Loucy (cell line): ENCODE measurements at regions not wholly inside any gene's neighbourhood (a gene's known extent, or its start where the extent isn't known, plus 50 kb on each side); places are given as distances from the start of the nearest gene placed in this dataset.

ENCODE experiments used
- H2AFZ ChIP-seq: fragments of 200-600 bp; sonication (generic); 2 replicates; pipeline ENCODE4 v1.6.0; 2016; ENCODE audit warnings: antibody characterized with exemption, mild to moderate bottlenecking, low read length, moderate library complexity
- H3F3A ChIP-seq: fragments of 200-600 bp; 2 replicates; pipeline ENCODE4 v1.6.0; 2016; ENCODE audit warnings: antibody characterized with exemption, low read depth, mild to moderate bottlenecking
- H3K27me3 ChIP-seq: fragments of 200-600 bp; sonication (generic); 2 replicates; pipeline ENCODE4 v1.6.1; 2014; ENCODE audit warnings: low read length, mild to moderate bottlenecking; ENCODE audit not compliant: insufficient read depth, poor library complexity, severe bottlenecking
- H3K36me3 ChIP-seq: fragments of 200-600 bp; sonication (generic); 2 replicates; pipeline ENCODE4 v1.6.1; 2016; ENCODE audit warnings: low read length; ENCODE audit not compliant: insufficient read depth
- H3K4me1 ChIP-seq: fragments of 200-600 bp; sonication (generic); 2 replicates; pipeline ENCODE4 v1.5.1; 2014; ENCODE audit warnings: low read length, mild to moderate bottlenecking; ENCODE audit not compliant: insufficient read depth, poor library complexity, severe bottlenecking
- H3K4me2 ChIP-seq: fragments of 200-600 bp; sonication (generic); 2 replicates; pipeline ENCODE4 v1.6.0; 2014; ENCODE audit warnings: antibody characterized with exemption, low read length, low read depth, mild to moderate bottlenecking; ENCODE audit not compliant: poor library complexity, severe bottlenecking
- H3K4me3 ChIP-seq: fragments of 200-600 bp; sonication (generic); 2 replicates; pipeline ENCODE4 v1.5.1; 2014; ENCODE audit warnings: low read length, mild to moderate bottlenecking, mixed read lengths; ENCODE audit not compliant: poor library complexity, severe bottlenecking
- H3K79me2 ChIP-seq: fragments of 200-600 bp; sonication (generic); 2 replicates; pipeline ENCODE4 v1.6.1; 2014; ENCODE audit warnings: low read length; ENCODE audit not compliant: insufficient read depth
- H3K9ac ChIP-seq: fragments of 200-600 bp; sonication (generic); 2 replicates; pipeline ENCODE4 v1.6.0; 2014; ENCODE audit warnings: mild to moderate bottlenecking, low read depth, low read length, moderate library complexity; ENCODE audit not compliant: poor library complexity, severe bottlenecking
- H3K9me2 ChIP-seq: fragments of 200-600 bp; sonication (generic); replicated peaks from 2 replicates; pipeline ENCODE4 v1.6.1; 2016; ENCODE audit warnings: low read depth, low read length, mixed read lengths
- H3K9me3 ChIP-seq: fragments of 200-600 bp; sonication (generic); 2 replicates; pipeline ENCODE4 v1.6.1; 2014; ENCODE audit warnings: mild to moderate bottlenecking, antibody characterized with exemption, low read length, low read depth; ENCODE audit not compliant: insufficient read depth
- H4K20me1 ChIP-seq: fragments of 200-600 bp; sonication (generic); 2 replicates; pipeline ENCODE4 v1.6.0; 2014; ENCODE audit warnings: antibody characterized with exemption, low read length, mild to moderate bottlenecking; ENCODE audit not compliant: insufficient read depth, poor library complexity, severe bottlenecking
- EZH2phosphoT487 ChIP-seq: fragments of 200-600 bp; IDR thresholded peaks from 2 replicates; pipeline ENCODE4 v1.6.1; 2018; ENCODE audit warnings: antibody characterized with exemption, mild to moderate bottlenecking, moderate library complexity, borderline replicate concordance
- TF ChIP-seq, protein P1 (sequence below): fragments of 200-600 bp; sonication (generic); conservative IDR thresholded peaks from 2 replicates; pipeline ENCODE4 v1.5.1; 2014; ENCODE audit warnings: mild to moderate bottlenecking, antibody characterized with exemption, low read length

DNA sequence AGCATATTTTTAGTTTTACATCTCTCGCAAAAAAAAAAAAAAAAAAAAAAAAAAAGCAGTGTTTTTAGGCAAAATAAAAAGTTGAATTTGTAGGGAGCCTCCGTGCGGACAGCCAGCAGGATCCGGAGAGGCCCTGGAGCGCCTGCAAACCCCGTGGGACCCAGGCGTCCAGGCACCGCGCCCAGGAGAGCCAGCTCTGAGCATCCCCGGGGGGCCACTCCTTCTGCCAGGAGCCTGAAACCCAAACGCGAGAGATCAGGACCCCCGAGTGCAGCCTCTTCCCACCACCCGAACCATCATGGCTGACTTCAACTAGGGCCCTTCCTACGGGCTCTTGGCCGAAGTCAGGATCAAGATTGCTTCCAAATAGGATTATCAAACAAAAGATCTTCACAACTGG, 54.1 kb upstream of the LY86 start:
- no peaks in the 10 kb centered on the region for H3K9me3 ChIP-seq
- H3K4me3 ChIP-seq, result no peak overlapping the region
- H3K4me1 ChIP-seq, result no peaks in the 10 kb centered on the region
- no peak for TF ChIP-seq EZH2phosphoT487
- TF ChIP-seq, protein P1, sequence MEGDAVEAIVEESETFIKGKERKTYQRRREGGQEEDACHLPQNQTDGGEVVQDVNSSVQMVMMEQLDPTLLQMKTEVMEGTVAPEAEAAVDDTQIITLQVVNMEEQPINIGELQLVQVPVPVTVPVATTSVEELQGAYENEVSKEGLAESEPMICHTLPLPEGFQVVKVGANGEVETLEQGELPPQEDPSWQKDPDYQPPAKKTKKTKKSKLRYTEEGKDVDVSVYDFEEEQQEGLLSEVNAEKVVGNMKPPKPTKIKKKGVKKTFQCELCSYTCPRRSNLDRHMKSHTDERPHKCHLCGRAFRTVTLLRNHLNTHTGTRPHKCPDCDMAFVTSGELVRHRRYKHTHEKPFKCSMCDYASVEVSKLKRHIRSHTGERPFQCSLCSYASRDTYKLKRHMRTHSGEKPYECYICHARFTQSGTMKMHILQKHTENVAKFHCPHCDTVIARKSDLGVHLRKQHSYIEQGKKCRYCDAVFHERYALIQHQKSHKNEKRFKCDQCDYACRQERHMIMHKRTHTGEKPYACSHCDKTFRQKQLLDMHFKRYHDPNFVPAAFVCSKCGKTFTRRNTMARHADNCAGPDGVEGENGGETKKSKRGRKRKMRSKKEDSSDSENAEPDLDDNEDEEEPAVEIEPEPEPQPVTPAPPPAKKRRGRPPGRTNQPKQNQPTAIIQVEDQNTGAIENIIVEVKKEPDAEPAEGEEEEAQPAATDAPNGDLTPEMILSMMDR, result no peak
- no peaks in the 10 kb centered on the region for H4K20me1 ChIP-seq
- H3K9me2 ChIP-seq, result no peaks in the 10 kb centered on the region
- no peaks in the 10 kb centered on the region for H3K79me2 ChIP-seq
- H3F3A ChIP-seq, result no peaks in the 10 kb centered on the region
- H3K9ac ChIP-seq, result no peak overlapping the region
- H2AFZ ChIP-seq, result no peak overlapping the region
- peaks cover 23% of the 10 kb centered on the region for H3K27me3 ChIP-seq
- H3K4me2 ChIP-seq, result no peak overlapping the region
- no peaks in the 10 kb centered on the region for H3K36me3 ChIP-seq

DNA sequence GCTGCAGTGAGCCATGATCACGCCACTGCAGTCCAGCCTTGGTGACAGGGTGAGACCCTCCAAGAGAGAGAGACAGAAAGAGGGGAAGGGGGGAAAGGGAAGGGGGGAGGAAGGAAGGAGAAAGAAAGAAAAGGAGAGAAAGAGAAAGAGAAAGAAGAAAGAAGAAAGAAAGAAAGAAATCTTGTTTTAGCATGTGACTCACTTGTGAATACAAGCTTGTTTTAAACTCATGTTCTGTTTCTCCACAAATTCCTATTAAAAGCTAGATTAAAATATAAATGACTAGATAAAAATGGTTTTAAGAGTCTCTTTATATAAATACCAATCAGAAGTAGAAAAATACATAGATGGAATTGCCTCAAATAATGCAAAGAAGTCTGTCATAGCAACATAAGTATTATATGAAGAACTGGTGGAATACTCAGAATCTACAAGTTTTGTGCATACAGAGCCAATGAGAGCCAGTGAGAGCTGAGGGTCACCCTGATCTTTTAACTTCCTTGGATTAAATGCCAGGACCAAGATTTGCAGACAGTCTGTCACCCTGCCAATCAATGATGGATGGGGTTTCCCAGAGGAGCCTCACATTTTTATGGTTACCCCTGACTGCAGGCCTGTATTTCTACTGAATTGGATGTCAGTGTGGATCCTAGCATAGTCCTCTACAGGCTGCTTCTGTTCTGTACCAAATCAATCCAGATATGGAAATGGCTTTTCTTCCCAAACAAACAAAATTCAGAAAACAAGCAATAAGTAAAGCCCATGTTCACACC, 50.8 kb upstream of the LY86 start:
- Histone ChIP-seq H3K79me2 (no peaks in the 10 kb centered on the region), H3K9me3 (no peaks in the 10 kb centered on the region), H3K9ac (no peak overlapping the region), H2AFZ (no peak overlapping the region), H3K9me2 (no peaks in the 10 kb centered on the region), H3K27me3 (peaks cover 21% of the 10 kb centered on the region), H3K4me1 (no peaks in the 10 kb centered on the region), H3F3A (no peaks in the 10 kb centered on the region), H3K4me3 (no peak overlapping the region), H3K36me3 (no peaks in the 10 kb centered on the region), H3K4me2 (no peak overlapping the region), H4K20me1 (no peaks in the 10 kb centered on the region)
- TF ChIP-seq, protein P1, result no peak
- TF ChIP-seq EZH2phosphoT487, result no peak

- H3K4me2 ChIP-seq, result no peak overlapping the region
- no peaks in the 10 kb centered on the region for H3K4me1 ChIP-seq
- no peak overlapping the region for H3K4me3 ChIP-seq
- no peak overlapping the region for H3K9ac ChIP-seq
- H4K20me1 ChIP-seq, result no peaks in the 10 kb centered on the region
- H3F3A ChIP-seq, result no peaks in the 10 kb centered on the region
- no peaks in the 10 kb centered on the region for H3K79me2 ChIP-seq
- TF ChIP-seq, protein P1, result no peak
- no peak for TF ChIP-seq EZH2phosphoT487
- H3K27me3 ChIP-seq, result peaks cover 17% of the 10 kb centered on the region
- H2AFZ ChIP-seq, result no peak overlapping the region
- no peaks in the 10 kb centered on the region for H3K9me2 ChIP-seq
- H3K9me3 ChIP-seq, result no peaks in the 10 kb centered on the region
- H3K36me3 ChIP-seq, result no peaks in the 10 kb centered on the region
Observed at GRCh38 chr6:6538261-6538660, 50.3 kb upstream of the LY86 start.
